Osteoblast (primary cell): ENCODE measurements at regions not wholly inside any gene's neighbourhood (a gene's known extent, or its start where the extent isn't known, plus 50 kb on each side); places are given as distances from the start of the nearest gene placed in this dataset.

Experiments used
- DNase-seq: peaks from one replicate; pipeline ENCODE4 v3.0.0; 2011; ENCODE audit warnings: low spot score, mixed read lengths; ENCODE audit not compliant: insufficient read length; ENCODE audit errors: missing footprints
- H2AFZ ChIP-seq: 2 replicates; pipeline ENCODE4 v1.6.0; 2011; ENCODE audit warnings: mild to moderate bottlenecking, low read length
- H3K27ac ChIP-seq: 2 replicates; pipeline ENCODE4 v1.5.1; 2011; ENCODE audit warnings: mild to moderate bottlenecking, low read depth, low read length, moderate library complexity
- H3K27me3 ChIP-seq: 2 replicates; pipeline ENCODE4 v1.6.0; 2012; ENCODE audit warnings: mild to moderate bottlenecking, control low read depth, inconsistent platforms, low read length, moderate library complexity; ENCODE audit not compliant: insufficient read depth
- H3K36me3 ChIP-seq: 2 replicates; pipeline ENCODE4 v1.5.1; 2011; ENCODE audit warnings: mild to moderate bottlenecking, low read length, control low read depth, moderate library complexity; ENCODE audit not compliant: insufficient read depth
- H3K4me1 ChIP-seq: 2 replicates; pipeline ENCODE4 v1.5.1; 2011; ENCODE audit warnings: mild to moderate bottlenecking, low read length, control low read depth, moderate library complexity; ENCODE audit not compliant: insufficient read depth
- H3K4me2 ChIP-seq: 2 replicates; pipeline ENCODE4 v1.6.0; 2011; ENCODE audit warnings: mild to moderate bottlenecking, low read length; ENCODE audit not compliant: insufficient read depth
- H3K4me3 ChIP-seq: fragments of 200-600 bp; sonication (generic); 3 replicates; pipeline ENCODE4 v1.5.1; 2012; ENCODE audit warnings: mild to moderate bottlenecking, low read length, inconsistent platforms; ENCODE audit not compliant: insufficient read depth
- H3K79me2 ChIP-seq: 2 replicates; pipeline ENCODE4 v1.6.0; 2012; ENCODE audit warnings: mild to moderate bottlenecking, low read length, control low read depth, inconsistent platforms; ENCODE audit not compliant: insufficient read depth
- H3K9me3 ChIP-seq: 2 replicates; pipeline ENCODE4 v1.5.1; 2011; ENCODE audit warnings: low read depth, low read length, control low read depth
- H4K20me1 ChIP-seq: 2 replicates; pipeline ENCODE4 v1.6.0; 2012; ENCODE audit warnings: mild to moderate bottlenecking, low read length, control low read depth; ENCODE audit not compliant: insufficient read depth
- TF ChIP-seq, protein P1 (sequence below): IDR thresholded peaks from 2 replicates; pipeline ENCODE4 v1.5.1; 2011; ENCODE audit warnings: mild to moderate bottlenecking, low read depth, low read length, moderate library complexity; ENCODE audit errors: extremely low read depth

DNA sequence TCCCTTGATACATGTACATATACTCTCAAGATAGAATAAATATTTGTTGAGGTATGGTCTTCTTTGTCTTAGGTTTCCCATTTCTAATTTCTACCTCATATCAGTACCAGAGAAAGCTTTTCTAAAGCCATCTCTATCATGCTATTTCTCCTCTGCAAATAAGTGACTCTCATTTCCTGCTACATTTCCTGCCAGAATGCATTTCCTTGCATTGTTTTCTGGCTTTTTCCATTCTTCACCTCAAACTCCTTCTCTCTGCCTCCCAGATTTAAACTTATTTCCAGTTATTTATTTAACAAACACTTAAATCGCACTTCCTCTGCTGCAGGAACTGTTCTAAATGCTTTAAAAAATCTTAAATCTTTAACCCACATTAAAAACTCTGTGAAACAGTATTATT lies 74.4 kb upstream of the STMND1 start:
- DNase-seq = no peak
- H3K4me2 ChIP-seq = no peak overlapping the region
- H4K20me1 ChIP-seq = no peaks in the 10 kb centered on the region
- no peaks in the 10 kb centered on the region for H3K27me3 ChIP-seq
- H3K9me3 ChIP-seq = no peaks in the 10 kb centered on the region
- TF ChIP-seq, protein P1, sequence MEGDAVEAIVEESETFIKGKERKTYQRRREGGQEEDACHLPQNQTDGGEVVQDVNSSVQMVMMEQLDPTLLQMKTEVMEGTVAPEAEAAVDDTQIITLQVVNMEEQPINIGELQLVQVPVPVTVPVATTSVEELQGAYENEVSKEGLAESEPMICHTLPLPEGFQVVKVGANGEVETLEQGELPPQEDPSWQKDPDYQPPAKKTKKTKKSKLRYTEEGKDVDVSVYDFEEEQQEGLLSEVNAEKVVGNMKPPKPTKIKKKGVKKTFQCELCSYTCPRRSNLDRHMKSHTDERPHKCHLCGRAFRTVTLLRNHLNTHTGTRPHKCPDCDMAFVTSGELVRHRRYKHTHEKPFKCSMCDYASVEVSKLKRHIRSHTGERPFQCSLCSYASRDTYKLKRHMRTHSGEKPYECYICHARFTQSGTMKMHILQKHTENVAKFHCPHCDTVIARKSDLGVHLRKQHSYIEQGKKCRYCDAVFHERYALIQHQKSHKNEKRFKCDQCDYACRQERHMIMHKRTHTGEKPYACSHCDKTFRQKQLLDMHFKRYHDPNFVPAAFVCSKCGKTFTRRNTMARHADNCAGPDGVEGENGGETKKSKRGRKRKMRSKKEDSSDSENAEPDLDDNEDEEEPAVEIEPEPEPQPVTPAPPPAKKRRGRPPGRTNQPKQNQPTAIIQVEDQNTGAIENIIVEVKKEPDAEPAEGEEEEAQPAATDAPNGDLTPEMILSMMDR = no peak
- H3K4me3 ChIP-seq = no peak overlapping the region
- no peaks in the 10 kb centered on the region for H3K36me3 ChIP-seq
- no peak overlapping the region for H3K27ac ChIP-seq
- no peaks in the 10 kb centered on the region for H3K79me2 ChIP-seq
- peaks cover 5% of the 10 kb centered on the region for H3K4me1 ChIP-seq
- no peak overlapping the region for H2AFZ ChIP-seq

- no peak overlapping the region for H3K4me3 ChIP-seq
- no peaks in the 10 kb centered on the region for H3K27me3 ChIP-seq
- no peak for DNase-seq
These were observed 79.2 kb upstream of the STMND1 start for GRCh38 chr6:17022604-17023003.

GRCh38 chr6:17021539-17021889 lies 80.3 kb upstream of the STMND1 start:
- TF ChIP-seq, protein P1 = no peak
- Histone ChIP-seq H3K4me2 (peak overlapping the region; percentile 12), H4K20me1 (no peaks in the 10 kb centered on the region), H2AFZ (no peak overlapping the region), H3K27ac (peak overlapping the region; percentile 13), H3K4me3 (no peak overlapping the region), H3K36me3 (no peaks in the 10 kb centered on the region), H3K9me3 (no peaks in the 10 kb centered on the region), H3K27me3 (no peaks in the 10 kb centered on the region), H3K79me2 (no peaks in the 10 kb centered on the region), H3K4me1 (peaks cover 16% of the 10 kb centered on the region)
- peak; percentile 94 for DNase-seq

More at GRCh38 chr6:17022604-17023003, 79.2 kb upstream of the STMND1 start:
- Histone ChIP-seq H3K36me3 (no peaks in the 10 kb centered on the region), H3K4me1 (peaks cover 16% of the 10 kb centered on the region), H3K27ac (no peak overlapping the region), H3K9me3 (no peaks in the 10 kb centered on the region), H2AFZ (no peak overlapping the region), H3K79me2 (no peaks in the 10 kb centered on the region), H4K20me1 (no peaks in the 10 kb centered on the region), H3K4me2 (no peak overlapping the region)
- TF ChIP-seq, protein P1 = no peak

DNA sequence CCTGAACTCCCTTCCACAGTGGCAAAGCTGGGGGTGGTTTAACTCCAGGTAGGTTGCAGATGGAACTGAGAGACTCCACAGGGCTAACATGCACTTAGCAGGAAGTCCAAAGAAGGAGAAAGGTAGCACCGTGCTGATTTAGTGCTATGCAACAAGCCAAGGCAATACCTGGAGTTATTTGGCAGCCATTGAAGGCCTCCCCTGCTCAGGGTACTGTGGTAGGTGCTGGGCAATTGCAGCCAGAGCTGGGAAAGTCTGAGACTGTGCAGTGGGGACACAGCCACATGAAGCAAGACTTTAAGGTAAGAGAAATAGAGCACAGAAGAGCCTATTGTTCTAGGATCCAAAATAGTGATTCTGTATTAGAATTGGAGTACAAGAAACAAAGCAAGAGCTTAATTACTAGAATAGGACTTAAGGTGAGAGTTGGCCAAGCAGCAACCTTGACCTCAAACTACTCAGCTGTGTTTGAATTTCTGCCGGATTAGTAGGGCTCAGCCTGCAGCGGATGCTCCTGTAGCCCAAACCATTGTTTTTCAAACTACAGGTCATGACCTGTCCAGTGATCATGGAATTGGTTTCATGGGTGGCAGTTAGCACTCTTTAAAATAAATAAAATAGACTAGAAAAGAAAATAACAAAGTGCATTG lies 80.8 kb upstream of the STMND1 start:
- no peaks in the 10 kb centered on the region for H3K36me3 ChIP-seq

More for the DNA sequence above, 80.8 kb upstream of the STMND1 start:
- Histone ChIP-seq H3K4me2 (peak overlapping the region; percentile 12), H3K79me2 (no peaks in the 10 kb centered on the region), H4K20me1 (no peaks in the 10 kb centered on the region), H3K4me3 (no peak overlapping the region), H2AFZ (no peak overlapping the region), H3K4me1 (peaks cover 16% of the 10 kb centered on the region), H3K27ac (peak overlapping the region; percentile 5), H3K9me3 (no peaks in the 10 kb centered on the region), H3K27me3 (no peaks in the 10 kb centered on the region)
- no peak for DNase-seq
- TF ChIP-seq, protein P1 = no peak
